KBM-7 (cell line): ENCODE measurements at regions not wholly inside any gene's neighbourhood (a gene's known extent, or its start where the extent isn't known, plus 50 kb on each side); places are given as distances from the start of the nearest gene placed in this dataset.
"Not testable (repeated sequence)": the region's sequence is repeated elsewhere in the genome, so short reads cannot be mapped to it uniquely, and the experiment has no call there.

Experiments used
- DNase-seq: peaks from one replicate; pipeline ENCODE4 v3.0.0-alpha.2; 2015
- in situ Hi-C: fragments of 300-500 bp; cut with MboI; formaldehyde crosslinking; loops from 2 replicates; pipeline ENCODE4 v1.14.3; 2020; ENCODE audit warnings: low sequenced_read_pairs, low pct_unique_long_range_greater_than_20kb, mixed read lengths

DNA sequence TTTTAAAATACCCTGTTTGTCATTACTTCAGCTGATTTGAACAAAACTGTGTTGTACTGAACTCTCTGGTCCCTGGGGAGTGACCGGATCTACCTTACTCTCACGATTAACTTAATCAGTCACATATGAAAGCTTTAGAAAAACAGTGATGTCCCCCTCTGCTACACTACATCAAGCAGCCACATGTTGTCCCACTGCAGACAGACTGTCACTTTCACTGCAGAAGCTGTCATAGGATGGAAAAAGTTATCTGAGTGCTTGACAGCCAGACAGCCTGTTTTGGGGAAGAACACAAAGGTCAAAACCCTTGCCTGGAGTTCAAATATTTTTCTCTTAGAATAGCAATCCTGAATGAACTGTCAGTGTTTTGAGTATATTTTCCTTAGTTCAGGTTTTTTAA is 546.4 kb downstream of the DTWD2 start:
- DNase-seq, result no peak
- in situ Hi-C loops, result no loop called here

DNA sequence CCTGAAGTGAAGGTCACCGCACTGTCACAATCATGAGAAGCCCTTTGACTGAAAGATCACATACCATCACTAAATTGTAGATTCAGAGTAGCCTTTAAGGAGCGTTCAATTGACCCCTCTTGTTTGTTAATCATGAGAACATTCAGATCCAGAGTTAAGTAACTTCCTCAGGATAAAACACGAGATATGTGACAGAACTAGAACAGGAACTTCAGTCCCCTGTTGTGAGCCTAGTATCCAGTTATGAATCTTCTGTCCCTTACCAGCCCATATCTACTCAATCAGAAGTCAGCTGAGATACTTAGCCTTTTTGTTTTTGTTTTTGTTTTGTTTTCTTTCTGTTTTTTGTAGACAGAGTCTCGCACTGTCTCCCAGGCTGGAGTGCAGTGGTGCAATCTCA is 547.3 kb downstream of the DTWD2 start:
- in situ Hi-C loops, result no loop called here
- no peak for DNase-seq

DNA sequence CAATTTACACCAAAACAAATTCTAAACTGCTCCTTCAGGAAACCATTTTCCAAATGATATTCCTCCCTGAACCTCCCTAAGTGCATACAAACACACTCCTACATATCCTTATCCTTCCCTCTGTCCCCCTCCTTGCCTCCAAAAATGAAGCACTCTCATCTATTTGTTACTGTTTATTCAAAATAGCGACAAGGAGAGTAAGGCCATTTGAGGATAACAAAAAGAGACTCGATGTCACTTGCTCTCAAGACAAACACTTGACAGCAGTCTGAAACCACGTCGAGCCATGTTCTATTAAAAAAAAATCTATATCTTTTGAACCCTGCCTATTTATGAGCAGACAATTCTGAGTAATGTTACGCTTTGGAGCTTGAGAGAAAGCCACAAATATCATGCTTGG is 547.9 kb downstream of the DTWD2 start:
- in situ Hi-C loops, result no loop called here
- DNase-seq, result no peak

- in situ Hi-C loops, result no loop called here
- no peak for DNase-seq
Observed at GRCh38 chr5:118439831-118440230, 548.5 kb downstream of the DTWD2 start.

DNA sequence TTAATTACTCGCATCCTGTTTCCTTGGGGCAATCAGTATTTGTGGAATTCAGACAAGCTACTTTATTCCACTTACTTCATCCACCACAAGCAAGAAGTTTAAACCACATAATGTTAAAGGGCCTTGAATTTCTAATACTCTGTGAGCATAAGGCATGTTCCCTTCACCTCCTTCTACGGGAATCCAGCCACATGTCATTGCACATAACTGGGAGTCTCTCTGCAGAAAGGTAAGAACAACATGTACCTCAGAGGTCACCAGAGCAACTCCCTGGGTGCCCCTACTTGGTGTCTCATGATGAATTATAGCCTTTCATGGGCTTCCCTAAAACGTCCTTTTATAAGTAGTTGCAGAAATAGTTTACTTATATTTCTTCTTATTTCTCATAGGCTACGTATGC is 553.2 kb downstream of the DTWD2 start:
- in situ Hi-C loops, result no loop called here
- DNase-seq, result no peak

GRCh38 chr5:118434522-118434921 is 553.8 kb downstream of the DTWD2 start:
- in situ Hi-C loops, result no loop called here
- DNase-seq, result no peak

DNA sequence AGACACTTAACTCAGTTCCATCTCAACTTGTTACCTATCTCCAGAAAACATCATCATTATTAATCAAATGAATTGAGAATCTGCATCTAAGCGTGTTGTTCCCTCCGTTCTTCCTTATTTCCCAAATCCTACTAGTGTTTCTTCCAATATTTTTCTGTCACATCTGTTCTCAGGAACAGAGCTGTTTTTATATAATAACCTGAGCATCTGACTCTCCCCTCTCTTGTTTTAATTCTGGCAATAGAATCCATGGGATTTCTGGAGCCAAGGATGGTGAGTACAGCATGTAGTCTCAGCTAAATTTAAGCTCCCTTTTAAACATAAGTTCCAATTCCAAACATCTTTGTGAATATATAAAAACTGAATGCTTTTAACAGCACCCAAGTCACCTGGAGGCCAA is 558.3 kb downstream of the DTWD2 start:
- DNase-seq, result no peak
- in situ Hi-C loops, result no loop called here

DNA sequence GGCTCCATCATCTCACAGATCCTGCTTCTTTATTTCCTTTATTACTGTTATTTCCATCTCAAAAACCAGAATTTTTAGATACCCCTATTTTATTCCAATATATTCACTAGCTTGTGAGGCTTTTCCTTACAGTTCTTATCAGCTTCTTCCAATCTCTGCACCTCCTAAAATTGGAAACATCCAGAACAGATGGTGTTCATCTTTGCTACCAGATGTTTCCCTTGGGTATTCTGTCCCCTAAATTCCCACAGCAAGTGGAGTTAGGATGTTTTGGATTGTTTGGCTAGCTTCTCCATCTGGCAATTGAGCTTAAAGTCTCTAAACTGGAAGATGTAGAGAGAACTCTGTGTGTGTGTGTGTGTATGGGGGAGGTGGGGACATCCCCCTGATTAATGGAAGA is 580.4 kb downstream of the DTWD2 start:
- in situ Hi-C loops, result no loop called here
- DNase-seq, result no peak

GRCh38 chr5:118405650-118406061 is 582.7 kb downstream of the DTWD2 start:
- DNase-seq, result no peak
- in situ Hi-C loops, result no loop called here

DNA sequence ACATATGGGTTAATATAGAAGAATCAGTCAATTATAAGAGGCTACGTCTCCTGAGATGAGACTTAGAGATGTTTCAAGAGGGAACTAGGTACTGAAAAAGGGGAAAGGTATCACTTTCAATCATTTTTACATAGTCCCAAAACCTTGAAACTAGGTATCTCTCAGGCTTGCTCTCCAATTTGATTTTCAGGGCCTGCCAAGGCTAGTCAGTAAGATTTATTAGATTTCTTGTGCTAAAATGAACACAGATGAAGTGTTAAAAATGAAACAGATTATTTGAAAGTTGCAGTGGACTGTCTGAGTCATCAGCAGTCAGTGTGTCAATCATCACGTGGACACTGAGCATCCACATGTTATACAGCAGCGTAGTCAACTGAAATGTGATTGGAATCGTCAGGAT is 591.1 kb downstream of the DTWD2 start:
- DNase-seq, result no peak
- in situ Hi-C loops, result no loop called here

DNA sequence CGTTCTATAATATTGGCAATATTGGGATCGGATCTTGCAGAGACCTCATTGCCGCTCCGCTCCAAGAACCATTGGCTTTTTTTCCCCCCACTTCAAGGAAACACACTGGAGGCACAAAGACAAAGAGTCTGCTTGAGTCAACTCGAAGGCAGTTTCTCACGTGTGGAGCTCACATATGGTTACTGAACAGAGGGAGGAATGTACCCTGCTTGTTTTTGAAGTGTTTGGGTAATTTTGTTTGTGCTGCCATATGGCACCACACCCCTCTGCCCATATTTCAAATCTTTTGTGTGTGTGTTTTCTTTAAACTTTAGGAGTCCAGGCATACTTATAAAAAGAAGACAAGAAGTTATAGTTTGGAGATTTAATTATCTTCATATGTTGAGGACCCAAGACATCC is 595.9 kb downstream of the DTWD2 start:
- DNase-seq, result no peak
- in situ Hi-C loops, result no loop called here

DNA sequence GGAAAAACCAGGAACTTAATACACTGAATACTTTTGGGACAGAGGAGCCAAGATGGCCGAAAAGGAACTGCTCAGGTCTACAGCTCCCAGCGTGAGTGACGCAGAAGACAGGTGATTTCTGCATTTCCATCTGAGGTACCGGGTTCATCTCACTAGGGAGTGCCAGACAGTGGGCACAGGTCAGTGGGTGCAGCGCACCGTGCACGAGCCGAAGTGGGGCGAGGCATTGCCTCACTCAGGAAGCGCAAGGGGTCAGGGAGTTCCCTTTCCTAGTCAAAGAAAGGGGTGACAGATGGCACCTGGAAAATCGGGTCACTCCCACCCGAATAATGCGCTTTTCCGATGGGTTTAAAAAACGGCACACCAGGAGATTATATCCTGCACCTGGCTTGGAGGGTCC is 605.4 kb downstream of the DTWD2 start:
- in situ Hi-C loops, DNase-seq: not testable (repeated sequence)

DNA sequence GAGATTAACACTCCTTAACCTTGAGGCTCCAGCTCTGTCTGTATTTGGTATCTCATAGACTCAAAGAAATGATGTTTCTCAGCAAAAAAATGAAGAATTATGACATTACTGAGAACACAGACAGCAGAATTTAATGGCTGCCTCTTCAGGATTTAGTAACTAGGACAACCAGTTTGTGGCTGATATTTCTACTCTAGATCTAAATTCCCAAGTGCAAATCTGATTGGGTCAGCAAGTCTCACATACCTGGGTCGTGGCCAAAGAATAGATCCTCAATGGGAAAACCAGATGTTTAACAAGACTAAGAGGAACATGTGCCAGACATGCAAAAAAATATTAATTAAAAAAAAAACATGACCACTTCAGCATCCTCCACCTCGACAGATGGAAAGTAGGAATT is 608.9 kb downstream of the DTWD2 start:
- in situ Hi-C loops, result no loop called here
- no peak for DNase-seq

DNA sequence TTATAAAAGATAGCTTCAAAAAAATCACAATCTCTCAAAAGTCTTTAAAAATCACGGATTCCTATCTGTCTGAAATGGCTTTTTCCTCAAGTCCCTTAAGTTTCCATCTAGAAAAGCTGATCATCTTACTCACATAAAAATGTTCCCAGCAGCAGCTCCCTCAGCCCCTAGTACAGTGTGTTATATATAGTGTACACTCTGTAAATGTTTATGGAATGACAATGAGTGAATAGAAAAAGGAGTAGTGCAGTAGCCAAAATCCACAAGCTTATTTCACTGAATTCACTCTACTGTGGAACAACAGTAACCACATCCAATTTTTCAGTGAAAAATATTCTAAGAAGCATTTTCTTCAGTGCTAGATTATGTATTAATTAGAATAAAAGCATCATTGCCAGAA is 609.4 kb downstream of the DTWD2 start:
- no peak for DNase-seq
- in situ Hi-C loops, result no loop called here

DNA sequence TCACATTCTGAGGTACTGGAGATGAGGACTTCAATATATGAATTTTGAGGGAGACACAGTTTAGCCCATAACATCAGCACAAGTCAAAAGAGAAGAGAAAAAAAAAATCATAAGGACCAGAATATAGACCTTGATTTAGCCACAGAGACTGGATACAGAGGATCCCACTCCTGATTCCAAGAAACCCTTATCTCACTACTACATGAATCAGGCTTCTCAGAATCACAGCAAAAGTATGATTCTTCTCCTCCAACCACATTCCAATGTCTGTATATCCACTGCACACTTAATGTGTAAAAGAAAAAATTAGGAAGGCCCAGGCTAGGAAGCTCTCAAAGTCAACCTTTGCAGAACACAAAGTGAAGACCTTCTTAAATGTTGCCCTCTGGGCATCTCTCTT is 610.9 kb downstream of the DTWD2 start:
- DNase-seq, result no peak
- in situ Hi-C loops, result no loop called here

- in situ Hi-C loops, result no loop called here
- DNase-seq, result no peak
Observed at GRCh38 chr5:118371973-118372831, 616.1 kb downstream of the DTWD2 start.

DNA sequence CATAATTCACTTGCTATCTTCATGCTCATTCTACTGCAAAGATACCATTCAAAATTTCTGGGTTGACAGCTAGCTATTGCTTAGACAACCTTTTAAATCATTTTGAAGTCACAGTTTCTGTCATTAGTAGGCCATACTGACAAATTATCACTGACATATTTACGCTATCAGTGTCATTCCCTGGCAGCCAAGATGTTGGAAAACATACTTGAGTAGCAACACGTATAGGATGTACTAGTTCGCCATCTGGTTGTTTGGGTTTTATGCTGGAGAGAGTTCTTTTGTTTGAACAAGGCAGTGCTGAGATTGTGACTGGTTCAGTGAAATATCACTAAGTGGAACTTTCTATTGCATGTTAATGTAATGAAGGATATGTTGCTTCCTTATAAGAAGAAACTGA is 621.9 kb downstream of the DTWD2 start:
- DNase-seq, result no peak
- in situ Hi-C loops, result no loop called here

GRCh38 chr5:118365718-118366117 is 622.6 kb downstream of the DTWD2 start:
- in situ Hi-C loops, result no loop called here

DNA sequence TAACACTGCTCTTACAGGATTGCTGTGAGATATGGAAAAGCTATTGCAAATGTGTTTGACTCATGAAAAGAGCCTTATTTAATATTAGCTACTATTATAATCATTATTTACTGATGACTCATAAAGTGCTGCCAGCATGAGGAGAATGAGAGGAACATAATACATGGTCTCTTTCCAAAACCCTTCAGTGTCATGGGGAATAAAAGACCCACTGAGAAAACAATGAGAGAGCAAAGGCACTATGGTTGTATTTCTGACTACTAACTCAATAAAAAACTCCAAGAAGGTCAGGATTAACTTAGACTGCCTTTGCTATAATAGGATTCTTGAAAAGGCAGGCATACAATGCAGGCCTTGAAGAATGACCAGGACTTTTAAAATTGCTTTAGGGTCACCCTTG is 633.5 kb downstream of the DTWD2 start:
- no peak for DNase-seq
- in situ Hi-C loops, result no loop called here

More at GRCh38 chr5:118365718-118366117, 622.6 kb downstream of the DTWD2 start:
- DNase-seq, result no peak

DNA sequence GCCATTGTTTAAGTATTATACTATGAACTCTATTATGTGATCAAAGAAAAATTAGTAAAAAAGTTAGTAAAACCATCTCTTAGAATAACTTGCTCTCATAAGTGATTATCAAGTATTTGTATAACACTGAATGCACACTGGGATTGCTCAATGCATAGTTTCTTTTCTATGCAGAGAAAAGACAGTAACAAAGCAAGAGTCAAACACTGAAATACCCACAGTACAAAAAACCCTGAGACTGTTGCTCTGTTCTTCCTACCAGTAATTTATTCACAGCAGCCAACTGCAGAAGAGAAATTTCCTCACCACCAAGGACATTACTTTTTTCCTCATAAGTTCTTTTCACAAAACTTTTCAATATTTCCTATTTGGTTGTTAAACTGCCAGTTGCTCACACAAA is 634.4 kb downstream of the DTWD2 start:
- DNase-seq, result no peak
- in situ Hi-C loops, result no loop called here

DNA sequence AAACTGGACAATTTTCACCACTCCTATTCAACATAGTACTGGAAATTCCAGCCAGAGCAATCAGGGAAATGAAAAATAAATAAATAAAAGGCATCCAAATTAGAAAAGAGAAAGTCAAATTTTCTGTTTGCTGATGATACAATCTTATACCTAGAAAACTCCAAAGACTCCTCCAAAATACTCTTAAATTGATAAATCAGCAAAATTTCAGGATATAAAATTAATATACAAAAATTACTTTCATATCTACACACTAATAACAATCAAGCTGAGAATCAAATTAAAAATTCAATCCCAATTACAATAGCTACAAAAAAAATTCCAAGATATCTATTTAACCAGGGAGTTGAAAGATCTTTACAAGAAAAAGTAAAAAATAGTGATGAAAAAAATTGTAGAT is 651.9 kb downstream of the DTWD2 start:
- DNase-seq, result no peak
- in situ Hi-C loops, result no loop called here
